ENCODE measurements at regions not wholly inside any gene's neighbourhood (a gene's known extent, or its start where the extent isn't known, plus 50 kb on each side); places are given as distances from the start of the nearest gene placed in this dataset.

GRCh38 chr11:122276221-122276620 lies 160.2 kb upstream of the BLID start:
- DNase-seq (ENCODE audit: low spot score): no peak

GRCh38 chr11:122275508-122275907 lies 159.5 kb upstream of the BLID start:
- no peak for DNase-seq (ENCODE audit: low spot score)

- DNase-seq (ENCODE audit: low spot score): no peak
Observed at GRCh38 chr11:122273476-122274191, 157.6 kb upstream of the BLID start.

GRCh38 chr11:122271745-122272144 lies 155.7 kb upstream of the BLID start:
- no peak for DNase-seq (ENCODE audit: low spot score)

GRCh38 chr11:122271137-122271536 lies 155.1 kb upstream of the BLID start:
- no peak for DNase-seq (ENCODE audit: low spot score)

- DNase-seq (ENCODE audit: low spot score): no peak
Observed at GRCh38 chr11:122270535-122270934, 154.5 kb upstream of the BLID start.

- no peak for DNase-seq (ENCODE audit: low spot score)
Observed at GRCh38 chr11:122269824-122270223, 153.8 kb upstream of the BLID start.

- DNase-seq (ENCODE audit: low spot score): no peak
Observed at GRCh38 chr11:122268601-122269130, 152.7 kb upstream of the BLID start.

- no peak for DNase-seq (ENCODE audit: low spot score)
Observed at GRCh38 chr11:122267602-122268001, 151.6 kb upstream of the BLID start.

GRCh38 chr11:122265981-122266380 lies 150.0 kb upstream of the BLID start:
- DNase-seq (ENCODE audit: low spot score): no peak

GRCh38 chr11:122264121-122264520 lies 148.1 kb upstream of the BLID start:
- no peak for DNase-seq (ENCODE audit: low spot score)

- DNase-seq (ENCODE audit: low spot score): no peak
Observed at GRCh38 chr11:122261546-122261945, 145.5 kb upstream of the BLID start.

GRCh38 chr11:122259195-122259821 lies 143.3 kb upstream of the BLID start:
- no peak for DNase-seq (ENCODE audit: low spot score)

- DNase-seq (ENCODE audit: low spot score): no peak
Observed at GRCh38 chr11:122258446-122259194, 142.6 kb upstream of the BLID start.

GRCh38 chr11:122253589-122254231 lies 137.7 kb upstream of the BLID start:
- no peak for DNase-seq (ENCODE audit: low spot score)

GRCh38 chr11:122248939-122249338 lies 132.9 kb upstream of the BLID start:
- no peak for DNase-seq (ENCODE audit: low spot score)

- no peak for DNase-seq (ENCODE audit: low spot score)
Observed at GRCh38 chr11:122248131-122248530, 132.1 kb upstream of the BLID start.

GRCh38 chr11:122246874-122247273 lies 130.9 kb upstream of the BLID start:
- DNase-seq (ENCODE audit: low spot score): no peak

- DNase-seq (ENCODE audit: low spot score): no peak
Observed at GRCh38 chr11:122242731-122243130, 126.7 kb upstream of the BLID start.

GRCh38 chr11:122241566-122241965 lies 125.6 kb upstream of the BLID start:
- DNase-seq (ENCODE audit: low spot score): no peak

GRCh38 chr11:122240638-122241037 lies 124.6 kb upstream of the BLID start:
- no peak for DNase-seq (ENCODE audit: low spot score)

GRCh38 chr11:122235615-122236014 lies 119.6 kb upstream of the BLID start:
- no peak for DNase-seq (ENCODE audit: low spot score)
